Right atrium auricular region (tissue), 2 donors: ENCODE measurements at regions not wholly inside any gene's neighbourhood (a gene's known extent, or its start where the extent isn't known, plus 50 kb on each side); places are given as distances from the start of the nearest gene placed in this dataset.

Source experiments
- microRNA counts, 2 donors: library from miRNA; unstranded; fragments of <30 nt; microRNA quantifications; one replicate each; lab custom pipeline; 2016 to 2017

MicroRNAs encoded in the stretch of these regions (microRNA counts, 767-probe panel; counts per million panel counts)
- microRNA hsa-miR-492 (lab: Ali Mortazavi, UCI), result 0 to 1,767 counts per million in 2 donors
